DND-41 (cell line): ENCODE measurements at regions not wholly inside any gene's neighbourhood (a gene's known extent, or its start where the extent isn't known, plus 50 kb on each side); places are given as distances from the start of the nearest gene placed in this dataset.

Experiments
- ATAC-seq: fragments of 200-7000 bp; cut with Tn5 transposase; 3 replicates; pipeline ENCODE4 v1.9.1; 2021; ENCODE audit warnings: low read depth; ENCODE audit not compliant: insufficient read depth
- DNase-seq: peaks from one replicate; pipeline ENCODE4 v3.0.0-alpha.2; 2020
- H2AFZ ChIP-seq: 2 replicates; pipeline ENCODE4 v1.6.0; 2012; ENCODE audit warnings: low read depth, low read length
- H3K27ac ChIP-seq: 2 replicates; pipeline ENCODE4 v1.5.1; 2012; ENCODE audit warnings: low read length, inconsistent platforms
- H3K27me3 ChIP-seq: fragments of 200-600 bp; sonication (generic); 2 replicates; pipeline ENCODE4 v1.6.0; 2012; ENCODE audit warnings: low read length, mild to moderate bottlenecking, inconsistent platforms; ENCODE audit not compliant: insufficient read depth, poor library complexity
- H3K36me3 ChIP-seq: 2 replicates; pipeline ENCODE4 v1.5.1; 2012; ENCODE audit warnings: low read length, inconsistent platforms; ENCODE audit not compliant: insufficient read depth
- H3K4me1 ChIP-seq: 2 replicates; pipeline ENCODE4 v1.5.1; 2012; ENCODE audit warnings: mild to moderate bottlenecking, low read length; ENCODE audit not compliant: insufficient read depth
- H3K4me2 ChIP-seq: 2 replicates; pipeline ENCODE4 v1.6.0; 2012; ENCODE audit warnings: mild to moderate bottlenecking, moderate library complexity, low read length, inconsistent platforms; ENCODE audit not compliant: insufficient read depth
- H3K4me3 ChIP-seq, 2 experiments: fragments of 200-600 bp in 1 of 2; shearing (Covaris generic) in 1 of 2; 2 replicates each; pipeline ENCODE4 v1.5.1; 2012 to 2016; ENCODE audit warnings: inconsistent platforms in 2 of 2, low read length in 2 of 2, mild to moderate bottlenecking in 2 of 2, low read depth in 1 of 2, moderate library complexity in 1 of 2
- H3K79me2 ChIP-seq: 2 replicates; pipeline ENCODE4 v1.6.0; 2012; ENCODE audit warnings: low read length, inconsistent platforms; ENCODE audit not compliant: insufficient read depth
- H3K9ac ChIP-seq: 2 replicates; pipeline ENCODE4 v1.6.0; 2012; ENCODE audit warnings: low read depth, mild to moderate bottlenecking, inconsistent platforms, low read length, moderate library complexity
- H3K9me3 ChIP-seq: 2 replicates; pipeline ENCODE4 v1.5.1; 2012; ENCODE audit warnings: low read length, moderate library complexity, mild to moderate bottlenecking, inconsistent platforms; ENCODE audit not compliant: insufficient read depth, severe bottlenecking
- H4K20me1 ChIP-seq: 2 replicates; pipeline ENCODE4 v1.6.0; 2012; ENCODE audit warnings: low read length; ENCODE audit not compliant: insufficient read depth
- EZH2 ChIP-seq: IDR thresholded peaks from 3 replicates; pipeline ENCODE4 v1.6.1; 2012; ENCODE audit warnings: borderline replicate concordance, low read depth, mild to moderate bottlenecking, moderate library complexity, low read length, inconsistent platforms; ENCODE audit not compliant: severe bottlenecking
- TF ChIP-seq, protein P1 (sequence below): IDR thresholded peaks from 2 replicates; pipeline ENCODE4 v1.5.1; 2012; ENCODE audit warnings: borderline replicate concordance, low read length, moderate library complexity, mild to moderate bottlenecking; ENCODE audit not compliant: poor library complexity, severe bottlenecking; ENCODE audit errors: extremely low read depth

GRCh38 chr16:62889097-62889496, 852.9 kb upstream of the CDH8 start:
- Histone ChIP-seq H3K79me2 (no peaks in the 10 kb centered on the region), H3K4me1 (no peaks in the 10 kb centered on the region), H2AFZ (no peak overlapping the region), H3K4me3 (no peak overlapping the region), H3K27ac (no peak overlapping the region), H4K20me1 (no peaks in the 10 kb centered on the region), H3K36me3 (no peaks in the 10 kb centered on the region), H3K9me3 (peaks cover 6% of the 10 kb centered on the region), H3K4me2 (no peak overlapping the region), H3K9ac (no peak overlapping the region), H3K27me3 (no peaks in the 10 kb centered on the region)
- TF ChIP-seq, protein P1, sequence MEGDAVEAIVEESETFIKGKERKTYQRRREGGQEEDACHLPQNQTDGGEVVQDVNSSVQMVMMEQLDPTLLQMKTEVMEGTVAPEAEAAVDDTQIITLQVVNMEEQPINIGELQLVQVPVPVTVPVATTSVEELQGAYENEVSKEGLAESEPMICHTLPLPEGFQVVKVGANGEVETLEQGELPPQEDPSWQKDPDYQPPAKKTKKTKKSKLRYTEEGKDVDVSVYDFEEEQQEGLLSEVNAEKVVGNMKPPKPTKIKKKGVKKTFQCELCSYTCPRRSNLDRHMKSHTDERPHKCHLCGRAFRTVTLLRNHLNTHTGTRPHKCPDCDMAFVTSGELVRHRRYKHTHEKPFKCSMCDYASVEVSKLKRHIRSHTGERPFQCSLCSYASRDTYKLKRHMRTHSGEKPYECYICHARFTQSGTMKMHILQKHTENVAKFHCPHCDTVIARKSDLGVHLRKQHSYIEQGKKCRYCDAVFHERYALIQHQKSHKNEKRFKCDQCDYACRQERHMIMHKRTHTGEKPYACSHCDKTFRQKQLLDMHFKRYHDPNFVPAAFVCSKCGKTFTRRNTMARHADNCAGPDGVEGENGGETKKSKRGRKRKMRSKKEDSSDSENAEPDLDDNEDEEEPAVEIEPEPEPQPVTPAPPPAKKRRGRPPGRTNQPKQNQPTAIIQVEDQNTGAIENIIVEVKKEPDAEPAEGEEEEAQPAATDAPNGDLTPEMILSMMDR = no peak
- TF ChIP-seq EZH2 = no peak
- no peak for DNase-seq
- ATAC-seq = no peak

DNA sequence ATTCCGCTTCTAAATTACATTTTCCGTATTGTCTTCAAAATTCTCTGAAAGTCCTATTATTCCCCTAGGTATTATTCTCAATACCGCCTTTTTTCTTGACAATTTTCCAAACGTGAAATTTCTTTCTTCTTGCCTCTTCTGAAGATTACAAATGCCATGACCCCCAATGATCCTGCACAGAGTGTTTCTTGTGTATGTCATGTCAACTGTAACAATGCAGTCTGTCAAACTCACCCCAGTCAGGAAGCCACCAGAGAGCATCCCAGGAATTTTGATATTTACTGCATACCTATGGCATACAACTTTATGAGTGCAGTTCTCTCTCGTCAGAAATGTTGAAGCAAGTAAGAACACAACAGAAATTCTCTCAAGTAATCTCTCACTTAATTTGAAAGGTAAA, 847.3 kb upstream of the CDH8 start:
- TF ChIP-seq, protein P1 = no peak
- no peak for TF ChIP-seq EZH2
- H3K9ac ChIP-seq = no peak overlapping the region
- H3K4me3 ChIP-seq = no peak overlapping the region
- no peak overlapping the region for H3K27ac ChIP-seq
- H3K4me2 ChIP-seq = no peak overlapping the region
- DNase-seq = no peak
- H3K9me3 ChIP-seq = no peaks in the 10 kb centered on the region
- no peaks in the 10 kb centered on the region for H4K20me1 ChIP-seq
- H2AFZ ChIP-seq = no peak overlapping the region
- H3K79me2 ChIP-seq = no peaks in the 10 kb centered on the region
- H3K27me3 ChIP-seq = no peaks in the 10 kb centered on the region
- H3K36me3 ChIP-seq = no peaks in the 10 kb centered on the region
- no peaks in the 10 kb centered on the region for H3K4me1 ChIP-seq
- no peak for ATAC-seq

GRCh38 chr16:62882552-62883221, 846.4 kb upstream of the CDH8 start:
- DNase-seq = no peak
- H3K9me3 ChIP-seq = no peaks in the 10 kb centered on the region

More at GRCh38 chr16:62882552-62883221, 846.4 kb upstream of the CDH8 start:
- Histone ChIP-seq H3K4me2 (no peak overlapping the region), H2AFZ (no peak overlapping the region), H4K20me1 (no peaks in the 10 kb centered on the region), H3K36me3 (no peaks in the 10 kb centered on the region), H3K9ac (no peak overlapping the region), H3K4me3 (no peak overlapping the region), H3K27ac (no peak overlapping the region), H3K79me2 (no peaks in the 10 kb centered on the region), H3K4me1 (no peaks in the 10 kb centered on the region), H3K27me3 (no peaks in the 10 kb centered on the region)
- TF ChIP-seq, protein P1 = no peak
- no peak for TF ChIP-seq EZH2
- no peak for ATAC-seq
